SK-N-MC (cell line): ENCODE measurements at regions not wholly inside any gene's neighbourhood (a gene's known extent, or its start where the extent isn't known, plus 50 kb on each side); places are given as distances from the start of the nearest gene placed in this dataset.

Experiments used
- DNase-seq: peaks from one replicate; pipeline ENCODE4 v3.0.0-alpha.2; 2011; ENCODE audit warnings: low read depth, low spot score
- H3K27ac ChIP-seq: fragments of 200-600 bp; sonication (generic); 2 replicates; pipeline ENCODE4 v1.5.1; 2016; ENCODE audit warnings: mixed run types
- H3K36me3 ChIP-seq: fragments of 200-600 bp; sonication (generic); 2 replicates; pipeline ENCODE4 v1.6.1; 2017; ENCODE audit warnings: antibody characterized with exemption, low read length, mixed read lengths; ENCODE audit not compliant: insufficient read depth
- H3K4me3 ChIP-seq: fragments of 200-600 bp; sonication (generic); 2 replicates; pipeline ENCODE4 v1.5.1; 2016
- H3K9ac ChIP-seq: fragments of 200-600 bp; sonication (generic); 2 replicates; pipeline ENCODE4 v1.8.0; 2017; ENCODE audit warnings: mixed run types, mixed read lengths; ENCODE audit not compliant: insufficient read length
- H3K9me3 ChIP-seq: fragments of 200-600 bp; sonication (generic); 2 replicates; pipeline ENCODE4 v1.6.1; 2017; ENCODE audit warnings: low read depth, mild to moderate bottlenecking, antibody characterized with exemption, low read length, moderate library complexity, mixed read lengths
- EZH2 ChIP-seq: fragments of 200-600 bp; sonication (generic); IDR thresholded peaks from one replicate; pipeline ENCODE4 v1.6.1; 2017; ENCODE audit warnings: antibody characterized with exemption
- FOXP2 ChIP-seq: optimal IDR thresholded peaks from 2 replicates; pipeline ENCODE3; 2011; ENCODE audit warnings: mild to moderate bottlenecking, moderate library complexity; ENCODE audit not compliant: insufficient read depth; ENCODE audit errors: extremely low read length, control extremely low read depth
- POLR2AphosphoS5 ChIP-seq: IDR thresholded peaks from 2 replicates; pipeline ENCODE4 v1.6.1; 2012; ENCODE audit warnings: mild to moderate bottlenecking, low read depth, low read length, borderline replicate concordance

GRCh38 chr14:42141328-42141727, 534.7 kb downstream of the LRFN5 start:
- Histone ChIP-seq H3K4me3 (no peak overlapping the region), H3K27ac (no peak overlapping the region), H3K36me3 (no peaks in the 10 kb centered on the region), H3K9ac (no peak overlapping the region), H3K9me3 (no peaks in the 10 kb centered on the region)
- DNase-seq = no peak
- no peak for TF ChIP-seq POLR2AphosphoS5
- no peak for TF ChIP-seq FOXP2
- no peak for TF ChIP-seq EZH2

- Histone ChIP-seq H3K27ac (no peak overlapping the region), H3K9me3 (no peaks in the 10 kb centered on the region), H3K9ac (no peak overlapping the region), H3K36me3 (no peaks in the 10 kb centered on the region), H3K4me3 (no peak overlapping the region)
- no peak for TF ChIP-seq EZH2
- TF ChIP-seq FOXP2 = no peak
- no peak for TF ChIP-seq POLR2AphosphoS5
- no peak for DNase-seq
Observed at GRCh38 chr14:42140831-42141279, 534.2 kb downstream of the LRFN5 start.

GRCh38 chr14:42140001-42140400, 533.3 kb downstream of the LRFN5 start:
- no peak overlapping the region for H3K9ac ChIP-seq
- H3K4me3 ChIP-seq = no peak overlapping the region
- DNase-seq = no peak
- TF ChIP-seq EZH2 (no peak), FOXP2 (no peak), POLR2AphosphoS5 (no peak)
- H3K9me3 ChIP-seq = no peaks in the 10 kb centered on the region
- no peaks in the 10 kb centered on the region for H3K36me3 ChIP-seq
- no peak overlapping the region for H3K27ac ChIP-seq

GRCh38 chr14:42138406-42138805, 531.7 kb downstream of the LRFN5 start:
- no peak for DNase-seq
- no peak overlapping the region for H3K4me3 ChIP-seq
- no peak overlapping the region for H3K9ac ChIP-seq
- no peak for TF ChIP-seq POLR2AphosphoS5
- TF ChIP-seq EZH2 = no peak
- TF ChIP-seq FOXP2 = no peak
- H3K36me3 ChIP-seq = no peaks in the 10 kb centered on the region
- no peaks in the 10 kb centered on the region for H3K9me3 ChIP-seq
- H3K27ac ChIP-seq = no peak overlapping the region

- H3K9ac ChIP-seq = no peak overlapping the region
- no peak overlapping the region for H3K4me3 ChIP-seq
- no peak for DNase-seq
- H3K27ac ChIP-seq = no peak overlapping the region
- H3K36me3 ChIP-seq = no peaks in the 10 kb centered on the region
- TF ChIP-seq FOXP2 (no peak), EZH2 (no peak), POLR2AphosphoS5 (no peak)
- H3K9me3 ChIP-seq = no peaks in the 10 kb centered on the region
Observed at GRCh38 chr14:42130815-42131214, 524.1 kb downstream of the LRFN5 start.

GRCh38 chr14:42123526-42123925, 516.9 kb downstream of the LRFN5 start:
- TF ChIP-seq POLR2AphosphoS5 (no peak), EZH2 (no peak)
- Histone ChIP-seq H3K36me3 (no peaks in the 10 kb centered on the region), H3K4me3 (no peak overlapping the region), H3K9me3 (no peaks in the 10 kb centered on the region), H3K9ac (no peak overlapping the region), H3K27ac (no peak overlapping the region)
- DNase-seq = no peak

- H3K36me3 ChIP-seq = no peaks in the 10 kb centered on the region
- no peak for DNase-seq
- H3K4me3 ChIP-seq = no peak overlapping the region
- no peaks in the 10 kb centered on the region for H3K9me3 ChIP-seq
- H3K27ac ChIP-seq = no peak overlapping the region
- H3K9ac ChIP-seq = no peak overlapping the region
- no peak for TF ChIP-seq FOXP2
- TF ChIP-seq EZH2 = no peak
- no peak for TF ChIP-seq POLR2AphosphoS5
Observed at GRCh38 chr14:42113358-42114069, 506.8 kb downstream of the LRFN5 start.

GRCh38 chr14:42112108-42112507, 505.4 kb downstream of the LRFN5 start:
- no peaks in the 10 kb centered on the region for H3K9me3 ChIP-seq
- DNase-seq = no peak
- no peaks in the 10 kb centered on the region for H3K36me3 ChIP-seq
- H3K9ac ChIP-seq = no peak overlapping the region
- H3K4me3 ChIP-seq = no peak overlapping the region
- TF ChIP-seq FOXP2 (no peak), POLR2AphosphoS5 (no peak), EZH2 (no peak)
- H3K27ac ChIP-seq = no peak overlapping the region

GRCh38 chr14:42111355-42111754, 504.7 kb downstream of the LRFN5 start:
- H3K4me3 ChIP-seq = no peak overlapping the region
- no peak for DNase-seq
- H3K9ac ChIP-seq = no peak overlapping the region
- TF ChIP-seq FOXP2 (no peak), EZH2 (no peak), POLR2AphosphoS5 (no peak)
- H3K9me3 ChIP-seq = no peaks in the 10 kb centered on the region
- no peak overlapping the region for H3K27ac ChIP-seq
- H3K36me3 ChIP-seq = no peaks in the 10 kb centered on the region
